ENCODE measurements at regions not wholly inside any gene's neighbourhood (a gene's known extent, or its start where the extent isn't known, plus 50 kb on each side); places are given as distances from the start of the nearest gene placed in this dataset.

DNA sequence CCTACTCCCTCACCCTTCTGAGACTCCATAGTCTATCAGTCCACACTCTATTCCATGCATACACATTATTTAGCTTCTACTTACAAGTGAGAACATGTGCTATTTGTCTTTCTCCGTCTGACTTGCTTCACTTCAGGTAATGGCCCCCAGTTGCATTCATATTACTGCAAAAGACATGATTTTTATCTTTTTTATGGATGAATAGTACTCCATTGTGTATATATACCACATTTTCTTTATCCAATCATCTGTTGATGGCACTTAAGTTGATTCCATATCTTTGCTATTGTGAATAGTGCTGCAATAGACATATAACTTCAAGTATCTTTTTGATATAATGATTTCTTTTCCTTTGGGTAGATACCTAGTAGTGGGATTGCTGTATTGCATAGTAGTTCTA lies 171.8 kb downstream of the DACT1 start:
- Histone ChIP-seq H3K9me3 (ENCODE audit: control insufficient read depth, low read depth, low read length) (no peaks in the 10 kb centered on the region), H4K5ac (ENCODE audit: insufficient read length, low read depth, low read length) (no peak overlapping the region), H2AFZ (ENCODE audit: low read length) (no peak overlapping the region), H3T11ph (ENCODE audit: low read length) (no peak overlapping the region), H3K4ac (ENCODE audit: low read depth, low read length) (no peak overlapping the region), H2BK120ac (ENCODE audit: low read depth, low read length, poor library complexity, severe bottlenecking) (no peak overlapping the region), H3K4me2 (ENCODE audit: insufficient read depth, insufficient read length, low read length) (no peak overlapping the region), H2BK15ac (ENCODE audit: low read depth, low read length) (no peak overlapping the region), H2BK12ac (ENCODE audit: insufficient read length, low read depth, low read length) (no peak overlapping the region), H3K79me2 (ENCODE audit: insufficient read depth, low read length) (no peaks in the 10 kb centered on the region), H3K14ac (ENCODE audit: insufficient read depth, low read length) (no peak overlapping the region), H3K9ac (ENCODE audit: extremely low read depth, insufficient read length, low read length) (no peak overlapping the region), H2BK20ac (ENCODE audit: low read depth, low read length, poor library complexity, severe bottlenecking) (no peak overlapping the region), H3K18ac (ENCODE audit: insufficient read length, low read depth, low read length) (no peak overlapping the region), H3K56ac (ENCODE audit: insufficient read length, low read depth, low read length) (no peak overlapping the region), H4K20me1 (ENCODE audit: control insufficient read depth, insufficient read depth, insufficient read length) (no peaks in the 10 kb centered on the region), H3K27ac (ENCODE audit: insufficient read length, low read depth, low read length) (no peak overlapping the region), H2AK5ac (ENCODE audit: insufficient read length, low read length) (no peak overlapping the region), H2BK5ac (ENCODE audit: insufficient read length, low read length) (no peak overlapping the region), H3K23ac (ENCODE audit: insufficient read length, low read depth, low read length) (no peak overlapping the region), H4K91ac (ENCODE audit: insufficient read length, low read depth, low read length) (no peak overlapping the region), H3K4me1 (ENCODE audit: insufficient read depth, low read length) (no peaks in the 10 kb centered on the region), H4K8ac (replicated peaks; ENCODE audit: insufficient read length, low read depth, low read length) (no peak overlapping the region), H3K79me1 (ENCODE audit: insufficient read depth, low read depth, low read length, poor library complexity, severe bottlenecking) (no peaks in the 10 kb centered on the region), H3K23me2 (ENCODE audit: insufficient read length, low read depth, low read length, poor library complexity, severe bottlenecking) (no peaks in the 10 kb centered on the region), H3K27me3 (ENCODE audit: insufficient read depth, low read length) (no peaks in the 10 kb centered on the region)
- no CpG with 5 or more reads among the region's 1 CpG for WGBS (ENCODE audit: extremely low coverage, insufficient read length, low lambda C conversion rate)
- Mint-ChIP-seq H3K36me3 (ENCODE audit: insufficient read depth in 1 of 3, low read depth in 3 of 3) (no peaks in the 10 kb centered on the region), H3K4me3 (no peak overlapping the region), H3K27me3 (ENCODE audit: low read depth) (no peaks in the 10 kb centered on the region), H3K4me1 (no peaks in the 10 kb centered on the region), H3K9me3 (no peaks in the 10 kb centered on the region), H3K27ac (no peak overlapping the region)
- DNase-seq, result no peak
- TF ChIP-seq, protein P1, sequence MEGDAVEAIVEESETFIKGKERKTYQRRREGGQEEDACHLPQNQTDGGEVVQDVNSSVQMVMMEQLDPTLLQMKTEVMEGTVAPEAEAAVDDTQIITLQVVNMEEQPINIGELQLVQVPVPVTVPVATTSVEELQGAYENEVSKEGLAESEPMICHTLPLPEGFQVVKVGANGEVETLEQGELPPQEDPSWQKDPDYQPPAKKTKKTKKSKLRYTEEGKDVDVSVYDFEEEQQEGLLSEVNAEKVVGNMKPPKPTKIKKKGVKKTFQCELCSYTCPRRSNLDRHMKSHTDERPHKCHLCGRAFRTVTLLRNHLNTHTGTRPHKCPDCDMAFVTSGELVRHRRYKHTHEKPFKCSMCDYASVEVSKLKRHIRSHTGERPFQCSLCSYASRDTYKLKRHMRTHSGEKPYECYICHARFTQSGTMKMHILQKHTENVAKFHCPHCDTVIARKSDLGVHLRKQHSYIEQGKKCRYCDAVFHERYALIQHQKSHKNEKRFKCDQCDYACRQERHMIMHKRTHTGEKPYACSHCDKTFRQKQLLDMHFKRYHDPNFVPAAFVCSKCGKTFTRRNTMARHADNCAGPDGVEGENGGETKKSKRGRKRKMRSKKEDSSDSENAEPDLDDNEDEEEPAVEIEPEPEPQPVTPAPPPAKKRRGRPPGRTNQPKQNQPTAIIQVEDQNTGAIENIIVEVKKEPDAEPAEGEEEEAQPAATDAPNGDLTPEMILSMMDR (conservative IDR thresholded peaks at IDR 0.05), result no peak
